ENCODE measurements at regions not wholly inside any gene's neighbourhood (a gene's known extent, or its start where the extent isn't known, plus 50 kb on each side); places are given as distances from the start of the nearest gene placed in this dataset.
A peak's percentile ranks its signal among the peaks of the same experiment; 100 is the strongest.

- H3K23ac ChIP-seq (ENCODE audit: low read length in 2 of 2): no peak overlapping the region
- peaks cover 5% of the 10 kb centered on the region for H3K9me3 ChIP-seq (ENCODE audit: control insufficient read depth, low read length)
- peaks cover 0 to 7% of the 10 kb centered on the region in 2 experiments for H3K36me3 ChIP-seq (ENCODE audit: control insufficient read depth in 1 of 2, insufficient read depth in 2 of 2, low read depth in 1 of 2, low read length in 2 of 2)
- H3K9ac ChIP-seq (ENCODE audit: low read length): no peak overlapping the region
- H3K4me1 ChIP-seq (ENCODE audit: control insufficient read depth, insufficient read depth, low read depth, low read length): peaks cover 2% of the 10 kb centered on the region
- DNase-seq: no peak
- no peaks in the 10 kb centered on the region for H3K79me1 ChIP-seq (replicated peaks; ENCODE audit: low read length, poor library complexity, severe bottlenecking)
- no peak overlapping the region for H2BK12ac ChIP-seq (ENCODE audit: low read length in 2 of 2)
- no peak overlapping the region for H2AFZ ChIP-seq (ENCODE audit: low read depth, low read length)
- no peak overlapping the region for H3K4me2 ChIP-seq (ENCODE audit: low read length, poor library complexity, severe bottlenecking)
- H3K14ac ChIP-seq (ENCODE audit: low read length in 2 of 2): no peak overlapping the region
- no peak overlapping the region for H2AK5ac ChIP-seq (ENCODE audit: low read length, severe bottlenecking)
- H3K27me3 ChIP-seq (ENCODE audit: control insufficient read depth in 1 of 2, insufficient read depth in 1 of 2, low read length in 2 of 2): no peaks in the 10 kb centered on the region
- 62% methylated on average over 4 of the region's 7 CpGs for WGBS
- H3K18ac ChIP-seq (ENCODE audit: low read depth in 1 of 2, low read length in 2 of 2): no peak overlapping the region
- no peak overlapping the region for H2BK120ac ChIP-seq (ENCODE audit: low read depth, low read length)
- H4K8ac ChIP-seq (ENCODE audit: low read length): no peak overlapping the region
- no peak overlapping the region for H2BK15ac ChIP-seq (ENCODE audit: low read depth, poor library complexity, severe bottlenecking)
- no peak overlapping the region for H2BK5ac ChIP-seq (ENCODE audit: low read depth, low read length, poor library complexity, severe bottlenecking)
- H4K91ac ChIP-seq (ENCODE audit: low read length): no peak overlapping the region
- H3K27ac ChIP-seq (ENCODE audit: low read length, poor library complexity, severe bottlenecking): no peak overlapping the region
- H3K4me3 ChIP-seq (ENCODE audit: insufficient read depth in 1 of 2, low read depth in 1 of 2, low read length in 2 of 2): no peak overlapping the region
- no peak overlapping the region for H3K4ac ChIP-seq (ENCODE audit: low read depth in 1 of 2, low read length in 2 of 2)
Measured at GRCh38 chr11:71076525-71077304, 175.7 kb downstream of the SHANK2 start.

- H2BK120ac ChIP-seq (ENCODE audit: low read depth, low read length): no peak overlapping the region
- no peak overlapping the region for H2BK15ac ChIP-seq (ENCODE audit: low read depth, poor library complexity, severe bottlenecking)
- H3K27ac ChIP-seq (ENCODE audit: low read length, poor library complexity, severe bottlenecking): no peak overlapping the region
- H2BK5ac ChIP-seq (ENCODE audit: low read depth, low read length, poor library complexity, severe bottlenecking): no peak overlapping the region
- H2AFZ ChIP-seq (ENCODE audit: low read depth, low read length): no peak overlapping the region
- no peak overlapping the region for H3K4me2 ChIP-seq (ENCODE audit: low read length, poor library complexity, severe bottlenecking)
- peaks cover 5% of the 10 kb centered on the region for H3K9me3 ChIP-seq (ENCODE audit: control insufficient read depth, low read length)
- peaks cover 2% of the 10 kb centered on the region for H3K4me1 ChIP-seq (ENCODE audit: control insufficient read depth, insufficient read depth, low read depth, low read length)
- WGBS: 69% methylated on average over 9 of the region's 10 CpGs
- H3K18ac ChIP-seq (ENCODE audit: low read depth in 1 of 2, low read length in 2 of 2): no peak overlapping the region
- no peaks in the 10 kb centered on the region for H3K27me3 ChIP-seq (ENCODE audit: control insufficient read depth in 1 of 2, insufficient read depth in 1 of 2, low read length in 2 of 2)
- H4K91ac ChIP-seq (ENCODE audit: low read length): no peak overlapping the region
- H2AK5ac ChIP-seq (ENCODE audit: low read length, severe bottlenecking): no peak overlapping the region
- H3K4me3 ChIP-seq (ENCODE audit: insufficient read depth in 1 of 2, low read depth in 1 of 2, low read length in 2 of 2): no peak overlapping the region
- peaks cover 0 to 7% of the 10 kb centered on the region in 2 experiments for H3K36me3 ChIP-seq (ENCODE audit: control insufficient read depth in 1 of 2, insufficient read depth in 2 of 2, low read depth in 1 of 2, low read length in 2 of 2)
- H2BK12ac ChIP-seq (ENCODE audit: low read length in 2 of 2): no peak overlapping the region
- no peak overlapping the region for H4K8ac ChIP-seq (ENCODE audit: low read length)
- H3K9ac ChIP-seq (ENCODE audit: low read length): no peak overlapping the region
- no peak overlapping the region for H3K4ac ChIP-seq (ENCODE audit: low read depth in 1 of 2, low read length in 2 of 2)
- H3K23ac ChIP-seq (ENCODE audit: low read length in 2 of 2): no peak overlapping the region
- peak; percentile 17 for DNase-seq
- no peak overlapping the region for H3K14ac ChIP-seq (ENCODE audit: low read length in 2 of 2)
- H3K79me1 ChIP-seq (replicated peaks; ENCODE audit: low read length, poor library complexity, severe bottlenecking): no peaks in the 10 kb centered on the region
Measured at GRCh38 chr11:71075871-71076420, 176.4 kb downstream of the SHANK2 start.

- Histone ChIP-seq H3K9ac (ENCODE audit: low read length) (no peak overlapping the region), H2BK5ac (ENCODE audit: low read depth, low read length, poor library complexity, severe bottlenecking) (no peak overlapping the region), H3K23ac (ENCODE audit: low read length in 2 of 2) (no peak overlapping the region), H2AK5ac (ENCODE audit: low read length, severe bottlenecking) (no peak overlapping the region), H3K4me3 (ENCODE audit: insufficient read depth in 1 of 2, low read depth in 1 of 2, low read length in 2 of 2) (no peak overlapping the region), H2BK120ac (ENCODE audit: low read depth, low read length) (no peak overlapping the region), H3K9me3 (ENCODE audit: control insufficient read depth, low read length) (peaks cover 5% of the 10 kb centered on the region), H3K79me1 (replicated peaks; ENCODE audit: low read length, poor library complexity, severe bottlenecking) (no peaks in the 10 kb centered on the region), H3K27ac (ENCODE audit: low read length, poor library complexity, severe bottlenecking) (no peak overlapping the region), H2AFZ (ENCODE audit: low read depth, low read length) (no peak overlapping the region), H3K4me1 (ENCODE audit: control insufficient read depth, insufficient read depth, low read depth, low read length) (no peaks in the 10 kb centered on the region), H2BK12ac (ENCODE audit: low read length in 2 of 2) (no peak overlapping the region), H4K8ac (ENCODE audit: low read length) (no peak overlapping the region), H3K4me2 (ENCODE audit: low read length, poor library complexity, severe bottlenecking) (no peak overlapping the region), H4K91ac (ENCODE audit: low read length) (no peak overlapping the region), H2BK15ac (ENCODE audit: low read depth, poor library complexity, severe bottlenecking) (no peak overlapping the region), H3K4ac (ENCODE audit: low read depth in 1 of 2, low read length in 2 of 2) (no peak overlapping the region), H3K36me3 (ENCODE audit: control insufficient read depth in 1 of 2, insufficient read depth in 2 of 2, low read depth in 1 of 2, low read length in 2 of 2) (peaks cover 0 to 8% of the 10 kb centered on the region in 2 experiments), H3K27me3 (ENCODE audit: control insufficient read depth in 1 of 2, insufficient read depth in 1 of 2, low read length in 2 of 2) (no peaks in the 10 kb centered on the region), H3K14ac (ENCODE audit: low read length in 2 of 2) (no peak overlapping the region), H3K18ac (ENCODE audit: low read depth in 1 of 2, low read length in 2 of 2) (no peak overlapping the region)
- 92% methylated on average over 14 of the region's 14 CpGs for WGBS
- DNase-seq: no peak
Measured at GRCh38 chr11:71075116-71075720, 177.2 kb downstream of the SHANK2 start.

- no peak overlapping the region for H2BK5ac ChIP-seq (ENCODE audit: low read depth, low read length, poor library complexity, severe bottlenecking)
- no peaks in the 10 kb centered on the region for H3K4me1 ChIP-seq (ENCODE audit: control insufficient read depth, insufficient read depth, low read depth, low read length)
- no peak overlapping the region for H2BK12ac ChIP-seq (ENCODE audit: low read length in 2 of 2)
- no peak for DNase-seq
- H2BK120ac ChIP-seq (ENCODE audit: low read depth, low read length): no peak overlapping the region
- H3K9ac ChIP-seq (ENCODE audit: low read length): no peak overlapping the region
- no peaks in the 10 kb centered on the region for H3K27me3 ChIP-seq (ENCODE audit: control insufficient read depth in 1 of 2, insufficient read depth in 1 of 2, low read length in 2 of 2)
- no peak overlapping the region for H3K27ac ChIP-seq (ENCODE audit: low read length, poor library complexity, severe bottlenecking)
- no peak overlapping the region for H2AK5ac ChIP-seq (ENCODE audit: low read length, severe bottlenecking)
- H4K8ac ChIP-seq (ENCODE audit: low read length): no peak overlapping the region
- no peak overlapping the region for H3K4me2 ChIP-seq (ENCODE audit: low read length, poor library complexity, severe bottlenecking)
- H3K23ac ChIP-seq (ENCODE audit: low read length in 2 of 2): no peak overlapping the region
- no peak overlapping the region for H2BK15ac ChIP-seq (ENCODE audit: low read depth, poor library complexity, severe bottlenecking)
- H3K9me3 ChIP-seq (ENCODE audit: control insufficient read depth, low read length): no peaks in the 10 kb centered on the region
- 79% methylated on average over 14 of the region's 15 CpGs for WGBS
- H3K79me1 ChIP-seq (replicated peaks; ENCODE audit: low read length, poor library complexity, severe bottlenecking): no peaks in the 10 kb centered on the region
- H4K91ac ChIP-seq (ENCODE audit: low read length): no peak overlapping the region
- H3K36me3 ChIP-seq (ENCODE audit: control insufficient read depth in 1 of 2, insufficient read depth in 2 of 2, low read depth in 1 of 2, low read length in 2 of 2): peaks cover 0 to 7% of the 10 kb centered on the region in 2 experiments
- H3K4me3 ChIP-seq (ENCODE audit: insufficient read depth in 1 of 2, low read depth in 1 of 2, low read length in 2 of 2): no peak overlapping the region
- no peak overlapping the region for H3K18ac ChIP-seq (ENCODE audit: low read depth in 1 of 2, low read length in 2 of 2)
- H3K14ac ChIP-seq (ENCODE audit: low read length in 2 of 2): no peak overlapping the region
- H2AFZ ChIP-seq (ENCODE audit: low read depth, low read length): no peak overlapping the region
- H3K4ac ChIP-seq (ENCODE audit: low read depth in 1 of 2, low read length in 2 of 2): no peak overlapping the region
Measured at GRCh38 chr11:71071736-71072509, 180.5 kb downstream of the SHANK2 start.
